GM19043 (cell line): ENCODE measurements at regions not wholly inside any gene's neighbourhood (a gene's known extent, or its start where the extent isn't known, plus 50 kb on each side); places are given as distances from the start of the nearest gene placed in this dataset.
"Not testable (repeated sequence)": the region's sequence is repeated elsewhere in the genome, so short reads cannot be mapped to it uniquely, and the experiment has no call there.

Experiments
- ATAC-seq: cut with Tn5 transposase; IDR thresholded peaks from one replicate; pipeline ENCODE4 v1.9.1; 2021; ENCODE audit warnings: low read depth; ENCODE audit not compliant: unreplicated experiment

DNA sequence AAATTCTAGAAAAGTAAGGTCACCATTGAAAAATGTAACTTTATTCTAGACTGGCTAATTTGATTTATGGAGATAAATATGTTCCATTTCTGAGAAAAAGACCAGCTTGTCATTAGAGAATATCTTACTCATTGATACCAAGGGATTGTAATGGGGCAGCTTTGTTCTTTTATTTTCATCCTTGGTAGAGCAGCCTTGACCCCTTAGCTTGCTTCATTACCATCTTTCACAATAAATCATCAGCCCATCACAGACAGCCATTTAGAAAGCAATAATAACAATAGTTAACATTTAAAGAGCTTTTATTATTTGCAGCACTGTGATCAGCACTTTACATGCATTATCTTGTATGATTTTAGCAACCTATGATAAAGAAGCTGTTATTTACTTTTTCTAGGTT, 253.6 kb downstream of the C3orf38 start:
- ATAC-seq, result no peak

GRCh38 chr3:88408097-88408496, 258.3 kb downstream of the C3orf38 start:
- no peak for ATAC-seq

GRCh38 chr3:88408935-88409334, 259.2 kb downstream of the C3orf38 start:
- ATAC-seq, result no peak

GRCh38 chr3:88410259-88410658, 260.5 kb downstream of the C3orf38 start:
- ATAC-seq, result no peak

- no peak for ATAC-seq
Observed at GRCh38 chr3:88412346-88412745, 262.6 kb downstream of the C3orf38 start.

DNA sequence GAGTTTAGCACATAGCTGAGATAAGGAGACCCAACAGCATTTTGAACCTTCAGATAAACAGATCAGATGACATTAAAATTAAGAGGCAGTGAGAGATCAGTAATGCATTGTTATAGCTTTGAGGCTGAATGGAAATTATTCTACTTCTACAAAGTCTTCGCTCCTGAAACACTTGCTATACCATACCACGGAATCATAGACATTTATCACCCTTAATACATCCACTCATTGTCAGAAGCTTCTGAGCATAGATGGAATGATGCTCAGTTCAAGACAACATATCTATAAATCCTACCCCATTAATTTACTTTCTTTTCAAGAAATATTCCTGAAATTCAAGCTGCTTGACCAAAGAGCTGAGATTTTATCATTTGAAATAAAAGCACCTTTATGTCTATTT, 266.7 kb downstream of the C3orf38 start:
- ATAC-seq, result no peak

GRCh38 chr3:88418219-88418618, 268.5 kb downstream of the C3orf38 start:
- no peak for ATAC-seq

DNA sequence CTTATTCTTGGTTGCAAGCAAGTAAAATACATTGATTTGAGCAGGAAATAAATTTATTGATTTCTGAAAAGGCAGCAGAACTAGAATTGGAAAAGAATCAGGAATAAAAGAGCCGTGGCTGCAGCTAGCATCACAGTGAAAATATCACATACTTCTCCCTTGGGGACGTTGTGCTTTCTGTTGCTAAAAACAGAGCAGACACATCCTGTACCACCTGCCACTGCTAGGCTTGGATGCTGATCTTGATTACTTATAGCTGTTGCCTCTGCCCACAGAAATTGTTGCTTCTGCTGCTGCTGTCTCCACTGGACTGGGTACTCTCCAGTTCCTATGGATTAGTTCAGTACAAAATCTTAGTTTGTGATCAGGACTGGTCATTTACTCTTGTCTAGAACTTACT, 283.8 kb downstream of the C3orf38 start:
- ATAC-seq, result peak; percentile 97

DNA sequence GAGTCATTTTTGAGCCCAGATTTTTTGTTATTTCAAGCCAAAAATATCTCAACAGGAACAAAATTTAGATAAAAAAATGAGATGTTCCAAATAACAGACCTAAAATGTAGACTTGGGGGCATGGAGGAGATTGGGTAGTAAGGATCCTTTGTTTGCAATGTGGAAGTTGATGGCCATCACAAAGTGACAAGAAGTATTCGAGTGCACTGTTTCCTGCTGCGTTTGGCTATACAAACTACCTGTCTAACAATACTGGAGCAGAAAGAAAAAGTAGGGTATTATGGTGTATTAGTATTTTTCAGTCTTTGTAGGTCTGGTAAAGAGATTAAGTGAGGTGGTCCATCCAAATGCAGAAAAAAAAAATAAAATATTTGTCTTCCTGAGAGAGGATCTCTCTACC, 284.2 kb downstream of the C3orf38 start:
- no peak for ATAC-seq

GRCh38 chr3:88440701-88441100, 290.9 kb downstream of the C3orf38 start:
- peak; percentile 52 for ATAC-seq

DNA sequence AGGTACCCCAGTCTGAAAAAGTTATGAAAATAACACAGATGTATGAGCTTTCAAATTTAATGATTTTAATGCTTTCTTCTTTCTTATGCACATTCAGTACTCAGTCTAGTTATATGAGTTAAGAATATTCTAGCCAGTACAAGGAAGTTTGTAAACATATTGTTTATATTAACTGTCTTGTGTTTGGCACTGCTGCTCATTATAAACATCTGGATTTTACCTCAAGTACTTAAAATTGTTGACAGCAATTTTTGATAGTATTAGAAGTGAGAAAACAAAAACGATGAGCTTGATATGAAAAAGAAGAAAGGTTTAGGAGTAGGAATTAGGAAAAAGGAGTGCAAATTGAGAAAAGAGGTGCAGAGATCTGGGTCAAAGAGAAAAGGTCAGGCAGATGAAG, 293.3 kb downstream of the C3orf38 start:
- no peak for ATAC-seq

DNA sequence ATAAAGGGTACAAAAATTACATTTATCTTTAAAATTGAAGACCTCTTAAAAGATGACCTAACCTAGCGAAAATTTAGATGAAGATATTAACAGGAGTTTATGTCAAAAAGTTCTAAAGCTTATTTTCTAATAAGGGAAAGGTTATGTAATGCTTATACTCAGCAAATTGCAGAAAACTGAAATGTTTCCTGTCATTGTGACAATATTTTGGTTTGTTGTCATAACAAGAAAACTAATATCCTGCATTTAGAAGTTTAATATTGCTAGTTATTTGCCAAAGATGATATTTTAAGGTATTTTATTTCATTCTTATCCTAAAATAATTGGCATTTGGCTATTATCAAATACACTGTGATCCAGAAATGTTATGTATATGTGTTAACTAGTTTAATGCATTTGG, 294.5 kb downstream of the C3orf38 start:
- no peak for ATAC-seq

DNA sequence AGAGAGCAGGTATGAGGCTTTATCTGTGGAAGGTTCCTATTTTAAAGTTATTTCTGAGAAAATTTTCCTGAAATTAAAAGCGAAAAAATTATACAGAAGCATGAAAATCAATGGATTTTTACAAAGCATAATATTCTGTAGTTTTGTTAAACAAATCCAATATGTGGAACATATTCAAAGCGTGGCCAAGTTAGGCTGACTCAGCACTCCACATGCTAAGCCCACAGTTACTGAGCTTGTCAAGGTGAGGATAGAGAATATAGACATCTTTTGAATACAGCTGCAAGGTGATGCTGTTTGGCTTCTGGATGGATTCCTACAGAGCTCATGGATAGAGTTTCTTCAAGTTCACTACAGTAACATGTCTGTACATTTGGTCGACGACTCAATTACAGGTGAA, 302.5 kb downstream of the C3orf38 start:
- ATAC-seq, result no peak

DNA sequence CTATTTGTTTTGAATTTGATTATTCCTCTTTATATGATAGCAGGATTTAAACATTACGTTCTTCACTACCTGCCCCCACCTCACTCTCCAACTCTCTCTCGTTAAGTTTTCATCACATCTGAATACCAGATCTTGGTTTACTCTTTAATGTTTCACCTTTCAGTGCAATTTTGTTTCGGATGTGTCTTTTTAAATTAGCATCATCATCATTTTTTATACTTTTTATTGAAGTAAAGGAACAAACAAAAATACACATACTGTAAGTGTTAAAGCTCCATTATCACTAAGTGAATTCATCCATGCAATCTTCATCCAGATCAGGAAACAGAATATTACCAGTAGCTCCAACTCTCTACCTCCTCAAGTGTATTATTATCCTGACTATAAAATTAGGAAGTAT, 310.6 kb downstream of the C3orf38 start:
- ATAC-seq, result no peak

GRCh38 chr3:88462230-88462629, 312.5 kb downstream of the C3orf38 start:
- no peak for ATAC-seq

DNA sequence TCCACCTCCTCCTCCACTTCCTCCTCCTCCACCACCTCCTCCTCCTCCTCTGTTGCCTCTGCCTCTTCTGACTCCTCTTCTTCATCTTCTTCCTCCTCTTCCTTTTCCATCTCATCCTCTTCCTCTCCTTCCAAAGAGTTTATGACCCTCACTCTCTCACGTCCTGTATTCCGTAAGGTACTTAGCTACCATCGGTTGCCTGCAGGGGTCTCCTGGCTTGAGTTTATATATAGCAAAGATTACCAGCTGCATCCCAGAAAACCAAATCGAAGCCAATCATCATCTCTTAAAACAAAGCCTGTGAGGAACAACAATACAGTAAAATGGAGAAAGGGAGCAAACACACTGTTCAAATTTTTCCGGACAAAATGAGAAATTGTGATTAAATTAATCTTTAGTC, 317.4 kb downstream of the C3orf38 start:
- no peak for ATAC-seq

DNA sequence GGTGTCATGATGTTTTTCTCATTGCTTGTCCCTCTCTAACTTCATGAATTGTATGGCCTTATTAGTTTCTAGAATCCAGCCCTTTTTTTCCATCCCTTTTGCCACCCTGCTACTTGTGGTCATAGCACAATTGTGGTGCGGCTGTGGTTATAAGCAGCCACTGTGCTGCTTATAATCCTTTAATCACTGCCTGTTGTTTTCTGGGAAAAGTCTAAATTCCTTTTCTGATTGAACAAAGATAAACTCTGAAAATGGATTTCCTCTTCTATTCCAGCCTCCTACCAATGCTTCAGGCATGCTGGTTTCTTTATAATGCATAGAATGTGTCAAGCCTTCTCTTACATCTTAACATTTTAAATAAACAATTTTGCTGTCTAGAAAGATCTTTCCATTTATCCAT, 319.5 kb downstream of the C3orf38 start:
- no peak for ATAC-seq

GRCh38 chr3:88478460-88478859, 328.7 kb downstream of the C3orf38 start:
- no peak for ATAC-seq

DNA sequence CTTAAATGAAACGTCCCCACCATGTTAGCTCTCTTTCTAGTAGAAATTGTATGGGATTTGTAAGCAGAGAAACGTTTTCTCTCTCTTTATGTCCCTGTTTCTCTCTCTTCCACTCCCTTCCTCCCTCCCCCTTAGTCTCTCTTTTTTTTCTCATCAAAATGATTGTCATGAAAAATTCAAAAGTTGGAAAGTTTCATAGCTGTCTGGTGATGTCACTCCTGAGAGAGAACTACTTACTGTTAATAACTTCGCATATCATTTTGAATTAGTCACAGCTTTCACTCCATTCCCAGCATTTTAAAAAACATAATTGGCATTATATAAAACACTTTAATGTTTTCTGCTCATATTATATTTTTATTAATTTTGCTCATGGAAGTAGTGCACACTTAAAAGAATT, 331.1 kb downstream of the C3orf38 start:
- ATAC-seq, result no peak

DNA sequence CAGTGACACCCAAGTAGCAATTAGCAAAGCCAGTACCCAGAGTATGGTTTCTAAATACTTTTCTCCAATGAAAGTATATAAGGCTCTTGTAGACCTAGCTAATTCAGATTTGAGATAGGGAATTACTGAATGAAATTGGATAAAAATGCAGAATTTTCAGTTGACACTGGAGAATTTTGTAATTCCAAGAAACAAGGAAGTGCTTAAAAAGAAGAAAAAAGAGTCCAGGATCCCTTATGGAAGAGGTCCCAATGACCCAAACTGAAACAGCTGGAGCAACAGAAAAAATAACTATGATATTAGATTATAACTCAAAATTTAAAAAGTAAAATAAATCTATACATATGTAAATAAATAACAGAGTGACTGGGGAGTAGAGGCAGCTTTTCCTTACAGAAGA, 335.2 kb downstream of the C3orf38 start:
- ATAC-seq, result no peak

DNA sequence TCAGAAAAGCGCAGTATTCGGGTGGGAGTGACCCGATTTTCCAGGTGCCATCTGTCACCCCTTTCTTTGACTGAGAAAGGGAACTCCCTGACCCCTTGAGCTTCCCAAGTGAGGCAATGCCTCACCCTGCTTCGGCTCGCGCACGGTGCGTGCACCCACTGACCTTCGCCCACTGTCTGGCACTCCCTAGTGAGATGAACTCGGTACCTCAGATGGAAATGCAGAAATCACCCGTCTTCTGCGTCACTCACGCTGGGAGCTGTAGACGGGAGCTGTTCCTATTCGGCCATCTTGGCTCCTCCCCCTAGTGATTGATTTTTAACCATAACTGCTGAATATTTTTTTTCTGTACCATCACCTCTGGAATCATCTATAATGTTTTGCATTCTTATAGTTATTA, 359.1 kb downstream of the C3orf38 start:
- not testable (repeated sequence) for ATAC-seq

- no peak for ATAC-seq
Observed at GRCh38 chr3:88509582-88509981, 359.8 kb downstream of the C3orf38 start.

DNA sequence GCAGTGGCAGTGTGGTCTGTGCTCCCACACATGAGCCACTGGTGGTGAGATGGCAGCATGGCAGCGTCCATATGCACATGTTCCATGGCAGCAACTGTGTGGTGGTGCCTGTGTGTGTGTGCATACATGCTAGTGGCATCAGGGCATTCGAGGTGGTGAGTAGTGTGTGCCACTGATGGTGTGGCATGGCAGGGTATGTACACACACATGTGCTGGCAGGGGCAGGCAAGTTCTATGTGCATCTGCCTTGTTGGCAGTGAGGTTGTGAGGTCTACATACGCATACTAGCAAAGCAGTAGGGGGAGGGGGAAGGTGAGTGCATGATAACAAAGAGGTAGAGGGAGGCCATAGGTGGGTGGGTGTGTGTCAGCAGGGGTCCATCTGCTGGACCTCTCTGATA, 378.7 kb downstream of the C3orf38 start:
- ATAC-seq, result no peak

- ATAC-seq, result no peak
Observed at GRCh38 chr3:88534534-88534933, 384.8 kb downstream of the C3orf38 start.
